IMR-90 (cell line): ENCODE measurements at regions not wholly inside any gene's neighbourhood (a gene's known extent, or its start where the extent isn't known, plus 50 kb on each side); places are given as distances from the start of the nearest gene placed in this dataset.

ENCODE experiments used
- ATAC-seq: fragments of 200-7000 bp; cut with Tn5 transposase; 2 replicates; pipeline ENCODE4 v1.9.1; 2020; ENCODE audit warnings: low read depth, mild to moderate bottlenecking, moderate library complexity
- BruUV-seq: library from RNA; stranded (reverse); fragments of 400-500 nt; replicated peaks from 2 replicates; lab custom pipeline; 2021; lab: Mats Ljungman, UMichigan
- CTCF ChIA-PET: fragments of 300-600 bp; formaldehyde crosslinking; extraction: SDS; loops from one replicate; lab custom pipeline; 2021; ENCODE audit warnings: antibody characterized with exemption; lab: Yijun Ruan, JAX
- POLR2A ChIA-PET: fragments of 300-600 bp; sonication (Branson Sonifier 250); formaldehyde crosslinking; loops from one replicate; lab custom pipeline; 2022; ENCODE audit warnings: antibody characterized with exemption; ENCODE audit not compliant: unreplicated experiment; lab: Charles Lee
- DNase-seq: peaks from one replicate; pipeline ENCODE4 v3.0.0; 2013
- H2AFZ ChIP-seq: replicated peaks from 2 replicates; pipeline ENCODE3; 2013; ENCODE audit warnings: low read length, mild to moderate bottlenecking; ENCODE audit not compliant: poor library complexity
- H2AK5ac ChIP-seq: 2 replicates; pipeline ENCODE4 v1.6.1; 2013; ENCODE audit warnings: low read depth, low read length, inconsistent platforms
- H2AK9ac ChIP-seq: replicated peaks from 2 replicates; pipeline ENCODE3; 2013; ENCODE audit warnings: mild to moderate bottlenecking, low read depth, low read length, moderate library complexity; ENCODE audit not compliant: poor library complexity
- H2BK120ac ChIP-seq: 2 replicates; pipeline ENCODE4 v1.6.1; 2013; ENCODE audit warnings: low read depth, low read length, inconsistent platforms
- H2BK15ac ChIP-seq: 3 replicates; pipeline ENCODE4 v1.6.1; 2013; ENCODE audit warnings: low read depth, low read length, inconsistent platforms
- H2BK20ac ChIP-seq: 2 replicates; pipeline ENCODE4 v1.6.1; 2013; ENCODE audit warnings: low read depth, mild to moderate bottlenecking, inconsistent platforms, low read length, moderate library complexity
- H2BK5ac ChIP-seq: 2 replicates; pipeline ENCODE4 v1.6.1; 2013; ENCODE audit warnings: mild to moderate bottlenecking, low read depth, low read length, inconsistent platforms; ENCODE audit not compliant: poor library complexity, severe bottlenecking
- H3K14ac ChIP-seq: replicated peaks from 2 replicates; pipeline ENCODE4 v1.6.1; 2013; ENCODE audit warnings: low read depth, low read length, inconsistent platforms
- H3K18ac ChIP-seq: 2 replicates; pipeline ENCODE4 v1.6.1; 2013; ENCODE audit warnings: low read depth, low read length, control low read depth
- H3K23ac ChIP-seq: 2 replicates; pipeline ENCODE4 v1.6.1; 2013; ENCODE audit warnings: low read depth, low read length, inconsistent platforms
- H3K27ac ChIP-seq: 2 replicates; pipeline ENCODE4 v1.5.1; 2013; ENCODE audit warnings: mild to moderate bottlenecking, control low read depth, low read length; ENCODE audit not compliant: insufficient read depth
- H3K27me3 ChIP-seq: 2 replicates; pipeline ENCODE4 v1.6.1; 2013; ENCODE audit warnings: low read length; ENCODE audit not compliant: control insufficient read depth, insufficient read depth
- H3K36me3 ChIP-seq: 2 replicates; pipeline ENCODE4 v1.6.1; 2013; ENCODE audit warnings: low read length, mixed read lengths; ENCODE audit not compliant: control insufficient read depth, insufficient read depth
- H3K4ac ChIP-seq: 2 replicates; pipeline ENCODE4 v1.6.1; 2013; ENCODE audit warnings: low read depth, low read length, inconsistent platforms
- H3K4me1 ChIP-seq: 2 replicates; pipeline ENCODE4 v1.6.1; 2013; ENCODE audit warnings: low read length, mixed read lengths; ENCODE audit not compliant: control insufficient read depth, insufficient read depth
- H3K4me2 ChIP-seq: 2 replicates; pipeline ENCODE4 v1.6.1; 2013; ENCODE audit warnings: low read depth, mild to moderate bottlenecking, control low read depth, low read length, moderate library complexity
- H3K4me3 ChIP-seq: 2 replicates; pipeline ENCODE4 v1.5.1; 2013; ENCODE audit warnings: low read depth, mild to moderate bottlenecking, control low read depth, low read length, moderate library complexity; ENCODE audit not compliant: insufficient read depth
- H3K56ac ChIP-seq: 2 replicates; pipeline ENCODE4 v1.6.1; 2013; ENCODE audit warnings: low read length, inconsistent platforms; ENCODE audit not compliant: insufficient read depth; ENCODE audit errors: extremely low read depth
- H3K79me1 ChIP-seq, 2 experiments: 2 replicates each; pipeline ENCODE4 v1.6.1; 2013; ENCODE audit warnings: low read length in 2 of 2, inconsistent platforms in 1 of 2, low read depth in 1 of 2
- H3K9ac ChIP-seq: 2 replicates; pipeline ENCODE4 v1.6.1; 2013; ENCODE audit warnings: low read depth, low read length, control low read depth
- H3K9me1 ChIP-seq: 2 replicates; pipeline ENCODE4 v1.6.1; 2013; ENCODE audit warnings: low read length, inconsistent platforms; ENCODE audit not compliant: insufficient read depth
- H3K9me3 ChIP-seq: 2 replicates; pipeline ENCODE4 v1.6.1; 2013; ENCODE audit warnings: low read length; ENCODE audit not compliant: control insufficient read depth, insufficient read depth
- H4K20me1 ChIP-seq: 2 replicates; pipeline ENCODE4 v1.6.1; 2013; ENCODE audit warnings: low read length, inconsistent platforms; ENCODE audit not compliant: insufficient read depth
- H4K5ac ChIP-seq: 2 replicates; pipeline ENCODE4 v1.6.1; 2013; ENCODE audit warnings: mild to moderate bottlenecking, low read depth, low read length, control low read depth
- H4K8ac ChIP-seq, 2 experiments: 2 replicates each; pipeline ENCODE4 v1.6.1; 2013; ENCODE audit warnings: low read depth in 2 of 2, low read length in 2 of 2, control low read depth in 1 of 2, inconsistent platforms in 1 of 2
- H4K91ac ChIP-seq: 2 replicates; pipeline ENCODE4 v1.6.1; 2013; ENCODE audit warnings: low read depth, low read length, inconsistent platforms; ENCODE audit not compliant: insufficient read depth
- CEBPB ChIP-seq: IDR thresholded peaks from 2 replicates; pipeline ENCODE4 v1.6.1; 2012; ENCODE audit warnings: low read depth, low read length, improper control_type of control experiment
- MAFK ChIP-seq: IDR thresholded peaks from 2 replicates; pipeline ENCODE4 v1.6.1; 2012; ENCODE audit warnings: low read depth, low read length, improper control_type of control experiment
- MAZ ChIP-seq: IDR thresholded peaks from 2 replicates; pipeline ENCODE4 v1.6.1; 2012; ENCODE audit warnings: low read depth, mild to moderate bottlenecking, low read length, improper control_type of control experiment, moderate library complexity, borderline replicate concordance
- POLR2A ChIP-seq: IDR thresholded peaks from 2 replicates; pipeline ENCODE4 v1.6.1; 2012; ENCODE audit warnings: mild to moderate bottlenecking, low read depth, low read length
- RAD21 ChIP-seq: IDR thresholded peaks from 2 replicates; pipeline ENCODE4 v1.6.1; 2012; ENCODE audit warnings: low read length, improper control_type of control experiment
- RCOR1 ChIP-seq: IDR thresholded peaks from 2 replicates; pipeline ENCODE4 v1.6.1; 2012; ENCODE audit warnings: mild to moderate bottlenecking, low read length, improper control_type of control experiment; ENCODE audit not compliant: insufficient replicate concordance
- RFX5 ChIP-seq: IDR thresholded peaks from 2 replicates; pipeline ENCODE4 v1.8.0; 2012; ENCODE audit warnings: low read depth, mild to moderate bottlenecking, low read length, moderate library complexity
- SMC3 ChIP-seq: fragments of 150-350 bp; IDR thresholded peaks from 2 replicates; pipeline ENCODE4 v1.6.1; 2016; ENCODE audit warnings: low read depth, mild to moderate bottlenecking, antibody characterized with exemption, low read length, moderate library complexity
- dilution Hi-C: fragments of 300-500 bp; cut with HindIII; formaldehyde crosslinking; loops from one replicate; pipeline ENCODE4 v1.14.3; 2018; ENCODE audit warnings: low sequenced_read_pairs; ENCODE audit not compliant: unreplicated experiment
- in situ Hi-C: fragments of 300-500 bp; cut with MboI; formaldehyde crosslinking; loops from 3 replicates; pipeline ENCODE4 v1.14.3; 2019; ENCODE audit warnings: low sequenced_read_pairs, inconsistent platforms, mixed read lengths
- intact Hi-C: fragments of 100-400 bp; cut with micrococcal nuclease; formaldehyde crosslinking; loops from 2 replicates; pipeline ENCODE4 v1.10.0; 2022
- TF ChIP-seq, protein P1 (sequence below): conservative IDR thresholded peaks from 2 replicates; pipeline ENCODE4 v1.5.1; 2012; ENCODE audit warnings: mild to moderate bottlenecking, low read depth, low read length, improper control_type of control experiment
- TF ChIP-seq, protein P2 (sequence below): fragments of 150-350 bp; IDR thresholded peaks from 2 replicates; pipeline ENCODE4 v1.6.1; 2017; ENCODE audit warnings: mild to moderate bottlenecking, antibody characterized with exemption, low read length, low read depth
- TF ChIP-seq, protein P3 (sequence below): fragments of 150-350 bp; IDR thresholded peaks from 2 replicates; pipeline ENCODE4 v1.6.1; 2016; ENCODE audit warnings: low read depth, mild to moderate bottlenecking, low read length, moderate library complexity, borderline replicate concordance

DNA sequence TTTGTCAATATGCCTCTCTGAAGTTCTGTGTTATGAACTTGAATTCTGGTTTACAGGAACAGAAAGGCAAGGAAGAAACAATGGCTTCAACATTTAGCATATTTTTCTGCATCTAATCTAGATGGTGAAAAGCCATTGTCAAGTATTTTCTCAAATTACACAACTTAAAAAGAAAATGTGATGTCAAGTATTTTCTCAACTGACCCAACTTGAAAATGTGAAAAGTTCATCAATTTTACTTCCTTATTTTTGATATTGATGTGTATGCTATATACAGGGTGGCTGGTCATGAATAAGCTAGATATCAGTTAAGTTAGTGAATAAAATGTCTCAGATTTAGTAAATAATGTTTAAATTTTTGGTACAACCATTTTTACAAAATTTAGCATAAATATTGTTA lies 196.7 kb downstream of the ALX1 start:
- Histone ChIP-seq H2BK15ac (no peak overlapping the region), H2BK120ac (no peak overlapping the region), H2AK9ac (no peak overlapping the region), H3K79me1 (no peaks in the 10 kb centered on the region), H2AFZ (no peak overlapping the region), H2BK5ac (no peak overlapping the region), H3K4me2 (no peak overlapping the region), H3K9ac (no peak overlapping the region), H4K91ac (no peak overlapping the region), H3K4ac (no peak overlapping the region), H3K4me3 (no peak overlapping the region), H2BK20ac (no peak overlapping the region), H3K4me1 (no peaks in the 10 kb centered on the region), H3K9me1 (no peaks in the 10 kb centered on the region), H3K18ac (no peak overlapping the region), H3K27me3 (no peaks in the 10 kb centered on the region), H3K27ac (no peak overlapping the region), H2AK5ac (no peak overlapping the region), H4K8ac (no peak overlapping the region), H3K9me3 (no peaks in the 10 kb centered on the region), H4K5ac (no peak overlapping the region), H4K20me1 (no peaks in the 10 kb centered on the region), H3K56ac (no peak overlapping the region), H3K23ac (no peak overlapping the region), H3K14ac (no peak overlapping the region), H3K36me3 (no peaks in the 10 kb centered on the region)
- no peak for ATAC-seq
- in situ Hi-C loops (no loop called here), intact Hi-C loops (no loop called here), dilution Hi-C loops (no loop called here)
- ChIA-PET CTCF (interaction anchor here (0.9 to 1.1 kb wide), 2 partner anchors 378 to 391 kb away, joined by 3 to 4 read pairs; no protein-coding TSS in a partner anchor), POLR2A (no interaction called here)
- DNase-seq, result no peak
- no TSS peak for BruUV-seq
- TF ChIP-seq RCOR1, result no peak
- TF ChIP-seq CEBPB, result no peak
- TF ChIP-seq, protein P1, sequence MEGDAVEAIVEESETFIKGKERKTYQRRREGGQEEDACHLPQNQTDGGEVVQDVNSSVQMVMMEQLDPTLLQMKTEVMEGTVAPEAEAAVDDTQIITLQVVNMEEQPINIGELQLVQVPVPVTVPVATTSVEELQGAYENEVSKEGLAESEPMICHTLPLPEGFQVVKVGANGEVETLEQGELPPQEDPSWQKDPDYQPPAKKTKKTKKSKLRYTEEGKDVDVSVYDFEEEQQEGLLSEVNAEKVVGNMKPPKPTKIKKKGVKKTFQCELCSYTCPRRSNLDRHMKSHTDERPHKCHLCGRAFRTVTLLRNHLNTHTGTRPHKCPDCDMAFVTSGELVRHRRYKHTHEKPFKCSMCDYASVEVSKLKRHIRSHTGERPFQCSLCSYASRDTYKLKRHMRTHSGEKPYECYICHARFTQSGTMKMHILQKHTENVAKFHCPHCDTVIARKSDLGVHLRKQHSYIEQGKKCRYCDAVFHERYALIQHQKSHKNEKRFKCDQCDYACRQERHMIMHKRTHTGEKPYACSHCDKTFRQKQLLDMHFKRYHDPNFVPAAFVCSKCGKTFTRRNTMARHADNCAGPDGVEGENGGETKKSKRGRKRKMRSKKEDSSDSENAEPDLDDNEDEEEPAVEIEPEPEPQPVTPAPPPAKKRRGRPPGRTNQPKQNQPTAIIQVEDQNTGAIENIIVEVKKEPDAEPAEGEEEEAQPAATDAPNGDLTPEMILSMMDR, result no peak
- TF ChIP-seq POLR2A, result no peak
- TF ChIP-seq, protein P2, sequence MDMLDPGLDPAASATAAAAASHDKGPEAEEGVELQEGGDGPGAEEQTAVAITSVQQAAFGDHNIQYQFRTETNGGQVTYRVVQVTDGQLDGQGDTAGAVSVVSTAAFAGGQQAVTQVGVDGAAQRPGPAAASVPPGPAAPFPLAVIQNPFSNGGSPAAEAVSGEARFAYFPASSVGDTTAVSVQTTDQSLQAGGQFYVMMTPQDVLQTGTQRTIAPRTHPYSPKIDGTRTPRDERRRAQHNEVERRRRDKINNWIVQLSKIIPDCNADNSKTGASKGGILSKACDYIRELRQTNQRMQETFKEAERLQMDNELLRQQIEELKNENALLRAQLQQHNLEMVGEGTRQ, result no peak
- no peak for TF ChIP-seq MAFK
- TF ChIP-seq SMC3, result no peak
- TF ChIP-seq RFX5, result no peak
- TF ChIP-seq, protein P3, sequence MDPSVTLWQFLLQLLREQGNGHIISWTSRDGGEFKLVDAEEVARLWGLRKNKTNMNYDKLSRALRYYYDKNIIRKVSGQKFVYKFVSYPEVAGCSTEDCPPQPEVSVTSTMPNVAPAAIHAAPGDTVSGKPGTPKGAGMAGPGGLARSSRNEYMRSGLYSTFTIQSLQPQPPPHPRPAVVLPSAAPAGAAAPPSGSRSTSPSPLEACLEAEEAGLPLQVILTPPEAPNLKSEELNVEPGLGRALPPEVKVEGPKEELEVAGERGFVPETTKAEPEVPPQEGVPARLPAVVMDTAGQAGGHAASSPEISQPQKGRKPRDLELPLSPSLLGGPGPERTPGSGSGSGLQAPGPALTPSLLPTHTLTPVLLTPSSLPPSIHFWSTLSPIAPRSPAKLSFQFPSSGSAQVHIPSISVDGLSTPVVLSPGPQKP, result no peak
- TF ChIP-seq MAZ, result no peak
- no peak for TF ChIP-seq RAD21
